NCI-H1436 (cell line): ENCODE measurements at regions not wholly inside any gene's neighbourhood (a gene's known extent, or its start where the extent isn't known, plus 50 kb on each side); places are given as distances from the start of the nearest gene placed in this dataset.

Source experiments
- DNase-seq: peaks from one replicate; lab custom pipeline; 2025; lab: John Stamatoyannopoulos, UW

GRCh38 chr16:87252269-87252970, 64.8 kb downstream of the C16orf95 start:
- no peak for DNase-seq
